Heart left ventricle (tissue), 13 donors: ENCODE measurements at regions not wholly inside any gene's neighbourhood (a gene's known extent, or its start where the extent isn't known, plus 50 kb on each side); places are given as distances from the start of the nearest gene placed in this dataset.

Experiments
- CTCF ChIP-seq, 12 donors: fragments of 200-600 bp; sonication (generic) in 4 of 12; IDR thresholded peaks; one replicate each; pipeline versions ENCODE4 v1.5.0 to v1.8.0; 2018 to 2022; ENCODE audit warnings: antibody characterized with exemption in 12 of 12, mild to moderate bottlenecking in 5 of 12
- POLR2A ChIP-seq, 2 donors: fragments of 450-650 bp; IDR thresholded peaks; one replicate each; pipeline ENCODE4 v1.6.1; 2017; ENCODE audit warnings: antibody characterized with exemption in 2 of 2, mild to moderate bottlenecking in 2 of 2, moderate library complexity in 2 of 2
- donor health status: ischemic (EF 13 %, LVEDD 7.1; RV severe dilation, severe dysfunction).
- donor health status: DM: no; HTN: yes; CAD: no.
- donor health status: DM: no; HTN: no; CAD: no.
- donor health status: ischemic (EF 25% LVEDD 6.9; RV normal size, moderate dysfunction).
- donor health status: ischemic (EF 25% LVEDD 5.7; RV mildly dilated, moderate dysfunction).
- donor health status: ischemic (EF 35%, LVEDD 5.7; RV mildly dilated, moderate dysfunction).
- donor health status: nonischemic (EF 11% LVEDD 7.7; RV severe dilation, severe dysfunction).
- donor health status: DM: yes; HTN: yes; CAD: no.
- donor health status: PGD.
- donor health status: ischemic (EF 29% LVEDD 5.4; RV normal size, mild dysfunction).
- donor health status: nonischemic (EF 23%, LVEDD 6.1; RV moderate dilation, normal function).

GRCh38 chr12:108047071-108047550 lies 82.0 kb upstream of the WSCD2 start:
- TF ChIP-seq CTCF (IDR thresholded peaks at IDR 0.05) (no peak), POLR2A (IDR thresholded peaks at IDR 0.05) (no peak)
